H1 (cell line): ENCODE measurements at regions not wholly inside any gene's neighbourhood (a gene's known extent, or its start where the extent isn't known, plus 50 kb on each side); places are given as distances from the start of the nearest gene placed in this dataset.

Experiments
- CTCF ChIP-seq, 3 experiments: IDR thresholded peaks; 1 replicate in 2 of 3; 2 replicates in 1 of 3; pipeline versions ENCODE4 v1.5.1 to v1.6.1; 2011; ENCODE audit warnings: low read length in 3 of 3, mild to moderate bottlenecking in 3 of 3, inconsistent platforms in 2 of 3, low read depth in 1 of 3, moderate library complexity in 1 of 3; ENCODE audit not compliant: insufficient read depth in 1 of 3; ENCODE audit errors: control extremely low read depth in 1 of 3
- HDAC6 ChIP-seq: IDR thresholded peaks from one replicate; pipeline ENCODE4 v1.7.1; 2012; ENCODE audit warnings: low read depth, mild to moderate bottlenecking, inconsistent platforms, low read length, moderate library complexity
- POLR2A ChIP-seq, 2 experiments: IDR thresholded peaks; 1 replicate in 1 of 2; 2 replicates in 1 of 2; pipeline ENCODE4 v1.6.1; 2011; ENCODE audit warnings: low read depth in 2 of 2, low read length in 2 of 2, mild to moderate bottlenecking in 2 of 2; ENCODE audit errors: control extremely low read depth in 1 of 2
- SP4 ChIP-seq: IDR thresholded peaks from 2 replicates; pipeline ENCODE4 v1.6.1; 2012; ENCODE audit warnings: low read length, inconsistent platforms
- SRF ChIP-seq: IDR thresholded peaks from 2 replicates; pipeline ENCODE4 v1.6.1; 2011; ENCODE audit warnings: mild to moderate bottlenecking, low read depth, low read length, moderate library complexity

DNA sequence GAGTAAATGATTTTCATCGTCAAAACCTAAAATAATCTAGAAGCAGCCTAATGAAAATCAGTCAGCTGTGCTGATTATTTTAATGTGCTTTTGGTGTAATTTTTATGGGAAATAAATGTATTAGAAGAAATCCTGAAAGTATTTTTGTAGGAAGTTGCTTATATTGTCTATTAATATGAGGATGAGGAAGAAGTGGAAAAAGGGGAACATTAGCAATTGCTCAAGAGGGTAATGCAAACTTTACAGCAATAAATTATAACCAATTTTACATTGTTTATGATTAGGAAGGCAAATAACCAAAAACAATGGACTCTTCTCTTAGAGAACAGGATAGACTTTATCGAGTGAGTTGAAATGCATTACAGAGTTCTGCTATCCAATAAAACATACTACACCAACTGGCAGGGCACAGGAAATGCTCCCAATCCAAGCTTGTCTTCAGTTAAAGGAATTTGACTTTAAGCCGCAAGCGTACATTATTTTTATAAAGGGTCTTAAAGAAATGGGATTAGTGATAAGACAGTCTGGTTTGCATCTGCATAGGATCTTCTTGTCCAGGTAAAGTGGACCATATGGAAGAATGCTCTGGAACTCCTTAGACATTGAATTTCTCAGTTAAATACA is 374.8 kb downstream of the PDGFC start (continued):
- TF ChIP-seq POLR2A (IDR thresholded peaks at IDR 0.05; ENCODE audit: control extremely low read depth in 1 of 2, low read depth in 2 of 2, low read length in 2 of 2) (no peak), HDAC6 (no peak), SP4 (no peak), CTCF (IDR thresholded peaks at IDR 0.05; ENCODE audit: control extremely low read depth in 1 of 3, insufficient read depth in 1 of 3, low read depth in 1 of 3, low read length in 3 of 3) (no peak), SRF (no peak)
